A673 (cell line): ENCODE measurements at regions not wholly inside any gene's neighbourhood (a gene's known extent, or its start where the extent isn't known, plus 50 kb on each side); places are given as distances from the start of the nearest gene placed in this dataset.
"Not testable (repeated sequence)": the region's sequence is repeated elsewhere in the genome, so short reads cannot be mapped to it uniquely, and the experiment has no call there.

ENCODE experiments used
- BruUV-seq: library from RNA; stranded (reverse); fragments of 400-500 nt; replicated peaks from 2 replicates; lab custom pipeline; 2021; lab: Mats Ljungman, UMichigan
- CTCF ChIA-PET: fragments of 300-600 bp; sonication (Branson Sonifier 250); formaldehyde crosslinking; loops from one replicate; lab custom pipeline; 2022; ENCODE audit warnings: antibody characterized with exemption; lab: Charles Lee
- POLR2A ChIA-PET: fragments of 300-600 bp; sonication (Branson Sonifier 250); formaldehyde crosslinking; loops from one replicate; lab custom pipeline; 2022; ENCODE audit warnings: antibody characterized with exemption; ENCODE audit not compliant: low non-redundant PET; lab: Charles Lee
- DNase-seq: peaks from one replicate; pipeline ENCODE4 v3.0.0-alpha.2; 2015; ENCODE audit warnings: low spot score
- H3K27ac ChIP-seq: fragments of 200-600 bp; sonication (generic); 2 replicates; pipeline ENCODE4 v1.5.1; 2016; ENCODE audit warnings: mixed run types, low read depth, mild to moderate bottlenecking, mixed read lengths, antibody characterized with exemption, low read length; ENCODE audit not compliant: poor library complexity, severe bottlenecking
- H3K27me3 ChIP-seq: fragments of 200-600 bp; sonication (generic); replicated peaks from 2 replicates; pipeline ENCODE4 v1.6.1; 2017; ENCODE audit warnings: mixed run types, low read depth, mild to moderate bottlenecking, mixed read lengths, antibody characterized with exemption, low read length; ENCODE audit not compliant: insufficient read depth, poor library complexity
- H3K36me3 ChIP-seq: fragments of 200-600 bp; sonication (generic); 2 replicates; pipeline ENCODE4 v1.6.1; 2016; ENCODE audit warnings: mixed run types, mild to moderate bottlenecking, mixed read lengths, antibody characterized with exemption, low read length; ENCODE audit not compliant: insufficient read depth, poor library complexity, severe bottlenecking
- H3K4me1 ChIP-seq: fragments of 200-600 bp; sonication (generic); 2 replicates; pipeline ENCODE4 v1.6.1; 2017; ENCODE audit warnings: mixed run types, mild to moderate bottlenecking, mixed read lengths, antibody characterized with exemption, low read length; ENCODE audit not compliant: insufficient read depth, poor library complexity, severe bottlenecking
- H3K4me3 ChIP-seq: fragments of 200-600 bp; sonication (generic); 2 replicates; pipeline ENCODE4 v1.5.1; 2016; ENCODE audit warnings: low read depth, mixed run types, mild to moderate bottlenecking, mixed read lengths, low read length; ENCODE audit not compliant: poor library complexity, severe bottlenecking
- H3K9me3 ChIP-seq: fragments of 200-600 bp; sonication (generic); 2 replicates; pipeline ENCODE4 v1.6.1; 2016; ENCODE audit warnings: mixed run types, low read depth, mild to moderate bottlenecking, mixed read lengths, antibody characterized with exemption, low read length; ENCODE audit not compliant: poor library complexity, severe bottlenecking
- CTCF ChIP-seq: fragments of 300-800, 200-600 bp; sonication (generic); conservative IDR thresholded peaks from 2 replicates; pipeline ENCODE4 v1.5.1; 2017; ENCODE audit warnings: low read depth, mild to moderate bottlenecking, antibody characterized with exemption, low read length, moderate library complexity, mixed read lengths
- EZH2 ChIP-seq: fragments of 200-600 bp; sonication (generic); IDR thresholded peaks from 2 replicates; pipeline ENCODE4 v1.6.1; 2017; ENCODE audit warnings: borderline replicate concordance, low read depth, mild to moderate bottlenecking, mixed read lengths, antibody characterized with exemption, low read length; ENCODE audit not compliant: poor library complexity, severe bottlenecking
- intact Hi-C: fragments of 100-400 bp; cut with micrococcal nuclease; formaldehyde crosslinking; loops from one replicate; pipeline ENCODE4 v1.10.0; 2022; ENCODE audit not compliant: unreplicated experiment

DNA sequence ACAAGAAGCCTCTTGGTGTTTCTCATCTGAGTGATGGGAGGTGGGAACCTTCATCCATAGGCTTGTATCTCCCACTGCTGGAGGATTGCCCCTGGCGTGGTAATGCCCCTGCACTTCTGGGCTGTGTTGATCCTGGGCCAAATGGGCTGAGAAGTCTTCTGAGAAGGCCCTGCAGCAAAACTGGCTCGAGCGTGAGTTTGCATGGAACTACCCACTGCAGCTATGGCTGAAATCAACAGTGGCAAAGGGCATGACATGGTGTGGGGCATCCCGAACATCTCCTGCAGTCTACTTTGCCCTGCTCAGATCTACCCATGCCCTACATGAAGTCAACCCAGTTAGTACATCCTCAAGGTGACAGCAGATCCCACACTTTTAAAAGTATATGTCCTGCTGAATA lies 130.6 kb downstream of the NRN1 start:
- Histone ChIP-seq H3K4me3 (no peak overlapping the region), H3K9me3 (peaks cover 2% of the 10 kb centered on the region), H3K27me3 (no peaks in the 10 kb centered on the region), H3K27ac (no peak overlapping the region), H3K4me1 (no peaks in the 10 kb centered on the region), H3K36me3 (no peaks in the 10 kb centered on the region)
- intact Hi-C loops: no loop called here
- no TSS peak for BruUV-seq
- no peak for DNase-seq
- ChIA-PET CTCF (no interaction called here), POLR2A (no interaction called here)
- no peak for TF ChIP-seq CTCF
- TF ChIP-seq EZH2: no peak

DNA sequence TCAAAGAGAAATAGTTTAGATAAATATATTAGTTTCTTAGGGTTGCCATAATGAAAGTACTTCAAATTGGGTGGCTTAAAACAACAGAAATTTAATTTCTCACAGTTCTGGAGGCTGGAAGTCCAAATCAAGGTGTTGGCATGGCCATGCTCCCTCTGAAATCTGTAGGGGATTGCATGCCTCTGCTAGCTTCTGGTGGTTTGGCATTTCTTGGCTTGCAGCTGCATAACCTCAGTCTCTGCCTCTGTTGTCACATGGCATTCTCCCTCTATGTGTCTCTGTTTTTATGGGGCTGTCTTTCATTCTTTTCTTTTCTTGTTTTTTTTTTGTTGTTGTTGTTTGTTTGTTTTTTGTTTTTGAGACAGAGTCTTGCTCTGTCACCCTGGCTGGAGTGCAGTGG lies 132.7 kb downstream of the NRN1 start:
- DNase-seq, CTCF ChIA-PET, H3K4me3 ChIP-seq, intact Hi-C loops, POLR2A ChIA-PET, H3K27ac ChIP-seq, H3K36me3 ChIP-seq, BruUV-seq, H3K4me1 ChIP-seq, H3K27me3 ChIP-seq: not testable (repeated sequence)
- H3K9me3 ChIP-seq: peaks cover 13% of the 10 kb centered on the region

DNA sequence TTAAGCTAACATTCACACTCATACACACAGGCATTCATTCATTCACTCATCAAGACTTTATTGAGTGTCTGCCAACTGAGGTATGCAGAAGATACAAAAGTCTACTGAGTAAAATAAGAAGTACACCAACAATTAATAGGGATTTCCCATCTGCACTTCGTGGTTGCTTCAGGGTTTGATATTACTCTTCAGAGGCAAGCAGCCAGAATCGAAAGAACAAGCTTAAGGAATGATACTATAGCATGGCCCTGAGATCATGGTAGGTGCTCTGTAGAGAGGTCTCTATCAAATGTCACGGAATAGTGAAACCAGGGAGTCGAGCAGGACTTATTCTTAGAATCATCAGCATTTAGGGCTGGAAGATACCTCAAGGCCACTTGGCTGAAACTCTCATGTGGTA lies 135.4 kb downstream of the NRN1 start:
- intact Hi-C loops: no loop called here
- ChIA-PET POLR2A (no interaction called here), CTCF (no interaction called here)
- Histone ChIP-seq H3K27ac (no peak overlapping the region), H3K27me3 (no peaks in the 10 kb centered on the region), H3K9me3 (peaks cover 13% of the 10 kb centered on the region), H3K36me3 (no peaks in the 10 kb centered on the region), H3K4me1 (no peaks in the 10 kb centered on the region), H3K4me3 (no peak overlapping the region)
- DNase-seq: no peak
- no TSS peak for BruUV-seq
- no peak for TF ChIP-seq CTCF
- no peak for TF ChIP-seq EZH2

- TF ChIP-seq CTCF (no peak), EZH2 (no peak)
- H3K4me1 ChIP-seq: no peaks in the 10 kb centered on the region
- intact Hi-C loops: no loop called here
- no peak for DNase-seq
- H3K9me3 ChIP-seq: peaks cover 13% of the 10 kb centered on the region
- H3K27me3 ChIP-seq: no peaks in the 10 kb centered on the region
- ChIA-PET CTCF (no interaction called here), POLR2A (interaction anchor here (0.6 to 0.7 kb wide), 2 partner anchors 17 to 418 kb away, joined by 4 read pairs; no protein-coding TSS in a partner anchor)
- no TSS peak for BruUV-seq
- no peak overlapping the region for H3K4me3 ChIP-seq
- H3K27ac ChIP-seq: no peak overlapping the region
- H3K36me3 ChIP-seq: no peaks in the 10 kb centered on the region
Measured at GRCh38 chr6:5869676-5870075, 137.0 kb downstream of the NRN1 start.
